H1 (cell line): ENCODE measurements at regions not wholly inside any gene's neighbourhood (a gene's known extent, or its start where the extent isn't known, plus 50 kb on each side); places are given as distances from the start of the nearest gene placed in this dataset.

ENCODE experiments used
- RAD21 ChIP-seq, 2 experiments: IDR thresholded peaks in 1 of 2; conservative IDR thresholded peaks in 1 of 2; 2 replicates each; pipeline ENCODE4 v1.6.1; 2011; ENCODE audit warnings: low read depth in 2 of 2, low read length in 2 of 2, improper control_type of control experiment in 1 of 2, inconsistent platforms in 1 of 2, mild to moderate bottlenecking in 1 of 2, moderate library complexity in 1 of 2
- SP1 ChIP-seq: IDR thresholded peaks from 2 replicates; pipeline ENCODE4 v1.6.1; 2011; ENCODE audit warnings: low read depth, low read length

DNA sequence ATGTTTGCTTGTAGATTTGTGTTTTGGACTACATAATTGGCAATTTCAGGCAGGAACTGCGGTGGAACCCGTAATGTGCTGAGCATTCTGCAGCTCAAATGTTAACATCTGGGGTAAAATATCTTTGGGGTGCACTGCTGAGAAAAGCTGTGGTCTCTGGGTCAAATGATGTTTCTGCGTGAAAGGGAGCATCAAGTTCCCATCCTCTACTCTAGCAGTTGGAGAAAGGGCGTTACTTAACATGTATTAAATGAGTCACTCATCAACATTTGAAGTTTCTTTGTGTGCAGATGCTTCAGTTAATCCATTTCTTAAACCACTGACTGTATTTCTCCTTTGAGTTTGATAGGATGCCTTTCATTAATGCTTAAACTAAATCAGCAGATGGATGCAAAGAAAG, 273.1 kb upstream of the PITRM1 start (continued):
- TF ChIP-seq RAD21 (IDR thresholded peaks at IDR 0.05 in 1 of 2, conservative IDR thresholded peaks at IDR 0.05 in 1 of 2; ENCODE audit: low read depth in 2 of 2, low read length in 2 of 2): no peak
- no peak for TF ChIP-seq SP1
